Stimulated activated CD8-positive, alpha-beta memory T cell treated with anti-CD3 and anti-CD28 coated beads, Interleukin-15, amount 100 ng/mL, for 1 hour (primary cell): ENCODE measurements at regions not wholly inside any gene's neighbourhood (a gene's known extent, or its start where the extent isn't known, plus 50 kb on each side); places are given as distances from the start of the nearest gene placed in this dataset.
"Not testable (repeated sequence)": the region's sequence is repeated elsewhere in the genome, so short reads cannot be mapped to it uniquely, and the experiment has no call there.

Source experiments
- DNase-seq: peaks from one replicate; pipeline ENCODE4 v3.0.0-alpha.2; 2020; ENCODE audit warnings: low read depth

DNA sequence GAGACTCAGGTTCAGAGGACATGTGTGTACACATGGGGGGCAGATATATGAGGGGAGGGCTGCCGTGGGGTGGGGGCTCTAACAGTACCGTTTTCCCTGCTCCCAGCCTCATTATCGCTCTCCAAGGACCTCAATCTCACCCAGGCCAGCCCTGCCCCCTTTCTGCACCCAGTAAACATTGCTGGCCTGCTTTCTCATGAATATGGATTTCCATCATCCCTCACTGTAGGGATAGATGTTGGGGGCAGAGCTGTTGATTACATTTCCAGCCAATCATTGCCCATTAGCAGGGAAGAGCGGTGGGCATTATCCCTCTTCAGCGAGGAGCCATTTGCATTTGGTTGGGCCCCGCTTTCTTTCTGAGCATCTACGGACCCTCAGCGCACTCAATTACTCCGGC, 273.8 kb downstream of the RPS6KC1 start:
- DNase-seq, result no peak

DNA sequence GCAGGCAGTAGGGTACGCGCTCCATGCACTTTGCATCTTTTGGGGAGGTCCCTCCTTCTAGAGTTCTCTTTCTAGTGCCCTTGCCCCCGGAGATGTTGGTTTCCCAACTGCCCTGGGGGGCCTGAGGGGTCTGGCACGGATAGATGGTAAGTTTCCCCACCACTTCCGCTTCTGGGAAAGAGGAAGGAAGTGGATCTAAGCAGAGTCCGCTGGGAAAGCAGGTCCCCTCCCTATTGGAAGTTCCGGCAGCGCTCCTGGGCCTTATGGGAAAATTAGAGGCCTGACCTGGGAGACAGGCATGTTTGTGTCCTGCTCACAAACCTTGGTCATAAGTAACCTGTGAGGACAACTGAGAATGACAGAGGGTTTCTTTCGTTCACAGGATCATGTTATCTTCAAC, 274.4 kb downstream of the RPS6KC1 start:
- DNase-seq, result no peak

DNA sequence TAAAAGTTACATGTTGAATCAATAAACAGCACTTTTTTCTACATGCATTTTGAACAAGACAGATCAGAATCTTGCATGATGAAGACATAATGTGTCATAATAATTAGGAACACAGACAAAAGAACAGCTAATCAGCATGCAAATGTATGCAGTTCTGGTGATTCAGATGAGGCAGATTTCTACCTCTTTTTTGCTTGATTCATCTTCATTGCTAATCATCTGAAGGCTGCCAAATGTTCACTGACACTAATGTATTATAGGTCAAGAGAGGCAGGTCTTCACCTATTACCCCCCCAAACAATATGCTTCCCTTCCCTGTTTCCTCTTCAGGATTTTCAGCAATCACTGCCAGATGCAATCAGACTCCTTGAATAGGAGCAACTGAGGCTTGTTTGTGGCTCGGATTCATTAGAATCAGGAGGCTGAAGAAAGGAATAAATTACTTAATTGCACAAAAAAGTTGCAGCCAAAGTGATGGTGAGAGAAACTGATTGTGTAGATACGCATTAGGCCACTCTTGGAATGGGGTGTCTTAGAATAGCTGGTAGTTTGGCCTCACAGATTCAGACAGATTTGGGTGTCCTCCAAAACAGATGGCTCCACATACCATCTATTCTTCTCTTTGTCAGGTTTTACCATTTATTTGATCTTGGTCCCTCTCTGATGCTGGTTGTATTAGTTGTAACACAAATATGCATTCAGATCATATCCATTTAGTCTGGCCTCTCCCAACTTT, 275.4 kb downstream of the RPS6KC1 start:
- no peak for DNase-seq

DNA sequence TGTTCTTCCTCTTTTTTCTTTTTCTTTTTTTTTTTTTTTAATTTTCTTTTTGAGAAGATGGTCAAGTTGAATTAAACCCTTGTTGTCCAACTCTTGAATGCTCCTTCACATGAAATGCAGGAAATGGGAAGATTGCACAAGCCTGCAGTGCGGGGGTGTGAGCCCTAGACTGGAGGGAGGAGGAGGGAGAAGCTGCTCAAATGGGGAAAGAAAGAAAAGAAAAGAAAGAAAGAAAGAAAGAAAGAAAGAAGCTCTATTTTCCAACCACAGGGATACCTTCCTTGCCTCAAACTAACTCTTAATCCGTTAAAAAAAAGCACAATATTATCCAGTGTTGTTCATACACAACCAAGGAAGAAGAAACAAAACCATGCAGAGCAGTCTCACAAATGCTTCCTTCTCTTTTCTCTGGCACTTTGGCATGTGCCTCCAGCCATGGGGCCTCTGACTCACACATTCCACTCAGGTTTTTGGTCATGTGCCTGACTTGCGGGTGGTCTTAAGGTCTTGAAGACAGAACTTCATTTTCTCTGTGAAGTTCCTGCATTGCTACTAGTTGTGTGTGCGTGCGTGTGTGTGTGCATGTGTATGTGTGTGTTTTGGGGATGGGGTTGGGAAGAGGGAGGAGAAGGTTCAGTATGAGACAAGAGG, 276.1 kb downstream of the RPS6KC1 start:
- no peak for DNase-seq

DNA sequence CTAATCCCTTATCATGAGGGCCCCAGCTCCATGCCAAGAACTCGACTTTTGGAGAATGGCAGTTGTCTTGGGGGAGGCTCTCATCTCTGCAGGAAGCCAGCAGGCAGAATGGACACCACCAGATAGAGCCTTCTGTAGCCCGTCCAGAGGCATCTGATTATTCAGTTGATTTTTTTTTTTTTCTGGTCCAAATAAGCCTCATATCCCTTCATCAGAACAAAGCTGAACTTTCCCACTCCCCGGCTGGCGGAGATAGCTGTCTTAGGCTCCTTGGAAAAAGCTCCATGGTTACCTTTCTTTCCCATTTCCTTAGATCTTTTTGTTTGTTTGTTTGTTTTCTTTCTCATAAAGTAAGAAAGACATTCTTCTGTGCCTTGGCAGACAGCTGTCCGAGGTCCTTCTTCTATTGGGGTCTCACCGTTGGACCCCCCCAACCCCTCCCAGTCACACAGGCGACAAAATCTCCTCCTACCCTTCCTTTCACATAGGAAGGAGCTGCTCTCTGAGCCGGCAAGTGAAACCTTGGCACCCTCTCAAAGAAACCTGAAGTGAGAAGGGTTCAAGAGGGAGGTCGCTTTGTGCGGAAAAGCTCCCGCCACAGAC, 278.5 kb downstream of the RPS6KC1 start:
- DNase-seq, result no peak

DNA sequence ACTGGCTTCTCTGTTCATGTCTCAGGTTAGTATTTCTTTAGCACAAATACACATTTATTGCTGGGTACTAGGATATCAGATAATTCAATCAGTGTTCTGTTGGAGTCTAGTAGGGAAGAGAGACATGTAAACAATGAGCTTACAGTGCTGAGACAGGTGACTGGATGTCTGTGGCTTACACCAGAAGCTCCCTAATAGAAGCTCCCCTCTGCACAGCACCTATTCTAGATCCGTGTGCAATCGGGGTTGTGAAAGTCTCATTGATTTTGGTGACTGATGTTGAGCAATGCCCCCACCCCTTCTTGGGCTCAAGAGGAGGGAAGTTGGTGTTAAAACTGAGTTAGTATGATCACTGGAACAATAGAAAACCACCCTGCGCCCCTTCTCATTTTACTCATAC, 279.2 kb downstream of the RPS6KC1 start:
- no peak for DNase-seq

DNA sequence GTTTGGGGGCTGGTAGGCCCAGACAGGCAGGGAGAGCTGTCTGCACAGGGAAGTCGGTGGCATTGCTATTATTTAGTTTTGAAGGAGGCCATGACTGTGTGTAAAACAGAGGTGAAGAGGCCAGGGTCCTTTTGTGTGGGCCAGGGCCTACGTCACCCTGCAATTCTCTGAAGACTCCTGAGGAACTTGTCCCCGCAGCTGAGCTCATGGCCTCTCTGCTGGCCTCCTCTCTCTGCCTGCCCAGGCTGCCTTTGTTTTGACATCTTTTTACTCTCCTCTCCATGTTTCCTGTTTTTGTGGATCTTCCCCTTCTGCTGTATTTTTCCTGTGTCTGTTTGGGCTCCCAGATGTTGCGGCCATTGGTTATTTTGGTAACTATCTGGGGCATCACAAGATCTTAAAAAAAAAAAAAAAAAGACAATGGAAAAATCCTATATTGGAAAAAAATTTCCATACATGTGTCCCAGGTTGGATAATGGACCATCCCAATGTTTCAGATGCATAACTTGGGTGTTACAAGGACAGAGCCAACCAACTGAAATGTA, 280.7 kb downstream of the RPS6KC1 start:
- DNase-seq, result no peak

DNA sequence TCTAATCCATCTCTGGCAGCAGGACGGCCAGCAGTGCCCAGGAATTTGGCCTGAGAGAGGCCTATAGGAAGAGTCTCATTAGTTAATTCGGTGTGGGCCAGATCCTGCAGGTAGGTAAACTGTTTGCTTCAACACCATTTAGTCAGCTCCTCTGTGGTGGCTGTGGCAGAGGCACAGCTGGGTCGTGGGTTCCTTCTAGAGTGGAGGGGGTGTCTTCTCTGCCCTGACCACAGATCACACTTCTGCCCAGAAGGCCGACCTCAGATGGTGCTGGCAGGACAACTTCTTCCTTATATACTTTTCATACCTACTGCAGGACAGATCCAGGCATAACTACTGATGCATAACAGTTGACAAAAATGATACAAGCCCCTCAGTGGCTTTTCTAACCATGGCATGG, 281.4 kb downstream of the RPS6KC1 start:
- DNase-seq, result no peak

DNA sequence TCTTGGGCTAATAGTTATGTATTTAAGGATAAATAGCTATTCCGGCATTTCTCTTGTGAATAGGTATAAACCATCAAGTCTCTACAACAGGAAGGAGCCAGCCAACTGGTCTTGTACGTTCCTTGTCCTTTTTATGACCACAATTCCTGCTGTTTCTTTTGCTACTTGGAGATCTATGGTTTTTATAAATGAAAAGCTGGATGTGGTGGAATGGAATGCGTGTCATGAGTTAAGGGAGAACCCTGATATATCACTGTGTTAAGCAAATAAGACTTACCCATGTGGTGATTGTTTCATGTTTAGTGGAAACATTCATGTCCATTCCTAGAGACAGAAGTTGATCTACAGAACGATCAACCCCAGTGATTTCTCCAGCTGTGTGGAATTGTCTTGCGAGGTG, 282.1 kb downstream of the RPS6KC1 start:
- no peak for DNase-seq

DNA sequence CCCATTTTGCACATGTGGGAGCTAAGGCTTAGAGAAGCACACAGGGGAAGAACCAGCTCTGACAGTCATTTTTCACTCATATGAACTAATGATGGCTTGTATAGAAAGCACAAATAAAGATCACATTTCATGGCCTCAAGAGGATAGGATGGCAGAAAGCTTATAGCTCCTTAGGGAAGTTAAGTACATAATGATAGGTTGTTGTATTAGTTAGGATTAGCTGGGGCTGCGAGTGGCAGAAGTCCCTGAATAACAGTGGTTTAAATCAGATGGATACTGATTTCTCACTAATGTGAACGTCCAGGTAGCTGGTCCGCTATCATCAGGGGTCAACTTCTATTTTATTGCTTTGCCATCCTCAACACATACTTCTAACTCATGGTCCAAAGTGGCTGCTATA, 284.0 kb downstream of the RPS6KC1 start:
- no peak for DNase-seq

DNA sequence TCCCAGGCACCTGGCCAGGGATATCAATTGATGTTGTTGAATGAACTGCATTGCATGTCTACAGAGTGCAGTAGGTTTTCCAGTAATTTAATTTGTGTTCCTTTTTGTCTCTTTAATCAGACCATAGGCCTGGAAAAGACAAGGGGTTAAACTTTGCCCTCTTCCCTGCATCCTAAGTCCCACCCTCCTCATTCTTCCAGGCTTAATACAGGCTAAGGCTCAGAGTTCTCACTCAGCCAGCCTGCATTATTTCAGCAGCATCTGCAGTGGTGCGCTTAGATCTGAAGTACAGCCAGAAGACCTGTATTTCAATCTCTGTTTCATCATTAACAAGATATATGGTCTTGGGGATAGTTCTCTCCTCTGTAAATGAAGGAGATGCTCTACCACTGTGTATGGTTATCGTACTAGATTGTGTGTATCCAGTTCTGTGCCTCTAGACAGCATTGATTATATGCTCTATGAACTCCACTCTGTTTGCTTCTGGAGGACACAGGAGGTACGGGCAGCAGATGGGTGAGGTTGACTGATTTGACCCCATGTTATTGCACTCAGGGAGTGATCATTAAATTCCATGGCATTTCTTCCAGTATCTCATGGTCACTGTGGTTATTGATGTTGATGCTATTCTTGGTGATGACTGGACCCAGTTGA, 286.1 kb downstream of the RPS6KC1 start:
- no peak for DNase-seq

DNA sequence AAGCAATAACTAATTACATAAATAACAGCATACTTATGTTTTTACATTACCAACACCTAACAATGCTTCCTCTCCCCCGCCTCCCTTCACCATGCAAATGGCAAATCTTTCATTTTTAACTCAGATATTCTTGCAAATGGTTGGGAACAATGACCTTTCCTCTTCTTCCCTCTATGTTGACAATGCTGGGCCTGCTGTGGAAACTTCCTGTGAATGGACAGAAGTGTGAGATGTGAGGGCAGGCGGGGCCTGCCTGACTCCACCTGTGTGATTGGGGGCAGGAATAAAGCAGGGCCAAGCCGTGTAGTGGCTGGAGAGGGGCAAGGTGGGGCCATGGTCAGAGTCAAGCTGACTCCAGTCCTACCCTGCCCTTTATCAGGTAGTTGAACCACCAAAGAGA, 289.6 kb downstream of the RPS6KC1 start:
- no peak for DNase-seq

DNA sequence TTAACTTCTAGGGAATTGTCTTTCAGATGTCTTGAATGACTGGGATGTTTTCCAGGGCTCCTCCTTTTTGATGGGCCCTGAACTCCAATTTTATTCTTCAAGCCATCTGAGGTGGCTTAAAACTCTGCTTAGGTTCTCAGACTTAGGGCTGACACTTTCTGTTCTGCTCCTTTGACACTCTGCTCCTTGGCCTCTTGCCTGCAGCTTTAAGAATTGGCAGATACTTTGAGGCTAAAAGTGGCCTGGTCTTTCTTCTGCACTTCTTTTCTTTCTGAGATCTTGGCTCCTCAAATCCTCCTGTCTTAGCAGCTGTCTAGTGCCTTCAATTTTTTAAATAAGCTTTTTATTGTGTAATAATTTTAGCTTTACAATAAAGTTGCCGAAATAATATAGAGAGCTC, 294.6 kb downstream of the RPS6KC1 start:
- DNase-seq, result no peak

DNA sequence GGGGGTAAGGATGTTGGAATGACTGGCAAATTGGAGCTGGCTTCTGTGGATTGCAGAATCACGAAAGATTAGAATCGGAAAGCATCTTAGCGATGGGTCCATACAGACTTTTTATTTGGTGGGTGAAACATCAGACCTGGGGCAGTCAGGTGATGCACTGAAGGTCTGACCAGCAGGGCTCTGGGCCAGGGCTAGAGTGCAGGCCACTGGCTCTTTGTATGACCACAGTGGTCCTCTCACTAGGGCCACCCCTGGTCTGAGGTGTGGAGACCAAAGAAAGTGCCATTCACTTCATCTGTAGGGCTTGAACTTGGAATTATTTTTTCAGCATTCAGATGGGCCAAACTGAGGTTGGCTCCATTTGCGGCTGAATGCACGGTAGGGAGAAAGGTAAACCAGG, 306.4 kb downstream of the RPS6KC1 start:
- DNase-seq, result no peak

DNA sequence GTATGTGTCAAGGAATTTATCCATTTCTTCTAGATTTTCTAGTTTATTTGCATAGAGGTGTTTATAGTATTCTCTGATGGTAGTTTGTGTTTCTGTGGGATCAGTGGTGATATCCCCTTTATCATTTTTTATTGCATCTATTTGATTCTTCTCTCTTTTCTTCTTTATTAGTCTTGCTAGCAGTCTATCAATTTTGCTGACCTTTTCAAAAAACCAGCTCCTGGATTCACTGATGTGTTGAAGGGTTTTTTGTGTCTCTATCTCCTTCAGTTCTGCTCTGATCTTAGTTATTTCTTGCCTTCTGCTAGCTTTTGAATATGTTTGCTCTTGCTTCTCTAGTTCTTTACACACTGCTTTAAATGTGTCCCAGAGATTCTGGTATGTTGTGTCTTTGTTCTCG, 307.3 kb downstream of the RPS6KC1 start:
- DNase-seq, result not testable (repeated sequence)

DNA sequence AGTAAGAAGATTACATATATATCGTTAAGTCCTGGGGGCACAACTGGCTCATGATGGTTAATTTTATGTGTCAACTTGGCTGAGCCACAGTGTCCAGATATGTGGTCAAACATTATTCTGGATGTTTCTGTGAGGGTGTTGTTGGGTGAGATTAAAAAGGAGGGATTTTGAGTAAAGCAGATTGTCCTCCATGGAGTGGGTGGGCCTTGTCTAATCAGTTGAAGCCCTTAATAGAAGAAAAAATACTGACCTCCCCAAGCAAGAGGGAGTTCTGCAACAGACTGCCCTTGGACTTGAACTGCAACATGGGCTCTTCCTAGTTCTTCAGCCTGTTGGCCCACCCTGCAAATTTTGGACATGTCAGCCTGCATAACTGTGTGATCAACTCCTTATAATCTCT, 311.6 kb downstream of the RPS6KC1 start:
- no peak for DNase-seq

DNA sequence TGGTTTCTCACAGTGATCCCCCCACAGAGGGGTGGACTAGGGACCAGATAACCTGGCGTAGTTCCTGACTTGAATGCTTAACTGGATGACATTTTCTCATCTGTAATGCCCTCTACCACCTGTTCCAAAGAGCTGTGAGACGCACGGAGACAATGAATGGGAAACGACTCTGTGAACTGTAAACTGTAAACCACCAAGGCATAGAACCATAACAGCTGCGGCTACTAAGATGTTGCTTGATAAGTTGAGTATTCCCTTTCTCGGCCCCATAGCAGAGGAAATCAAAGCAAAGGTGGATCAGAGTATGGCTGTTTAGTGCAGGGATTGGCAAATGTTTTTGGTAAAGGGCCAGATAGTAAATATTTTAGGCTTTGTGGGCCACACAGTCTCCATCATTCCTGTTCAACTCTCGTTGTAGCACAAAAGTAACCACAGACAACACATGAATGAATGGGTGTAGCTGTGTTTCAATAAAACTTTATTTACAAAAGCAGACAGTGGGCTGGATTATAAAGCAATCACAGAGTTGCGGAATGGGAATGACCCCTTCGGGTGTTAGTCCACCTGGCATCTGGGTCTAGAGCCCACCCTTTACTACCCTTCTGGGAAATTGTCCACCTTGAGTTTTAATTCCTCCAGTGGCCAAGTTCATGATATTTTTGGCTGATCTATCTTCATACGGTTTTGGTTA, 315.2 kb downstream of the RPS6KC1 start:
- no peak for DNase-seq

DNA sequence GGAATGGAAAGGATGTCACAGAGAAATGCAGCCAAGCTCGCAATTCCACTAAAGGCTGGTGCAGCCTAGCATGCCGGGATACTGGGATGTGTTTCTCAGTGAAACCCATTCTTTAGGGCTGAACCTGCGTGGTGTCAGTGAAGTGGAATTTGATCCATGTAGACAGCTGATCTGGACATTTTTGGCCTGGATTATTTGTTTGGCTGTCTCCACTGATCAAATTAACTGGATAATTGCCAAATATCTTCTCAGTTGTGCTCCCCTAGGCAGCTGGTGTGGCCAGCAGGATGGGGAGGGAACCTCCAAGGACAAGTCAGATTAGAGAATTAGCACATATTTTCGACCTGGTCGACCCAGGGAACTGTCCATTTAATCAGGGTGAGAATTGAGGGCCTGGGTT, 318.4 kb downstream of the RPS6KC1 start:
- no peak for DNase-seq

DNA sequence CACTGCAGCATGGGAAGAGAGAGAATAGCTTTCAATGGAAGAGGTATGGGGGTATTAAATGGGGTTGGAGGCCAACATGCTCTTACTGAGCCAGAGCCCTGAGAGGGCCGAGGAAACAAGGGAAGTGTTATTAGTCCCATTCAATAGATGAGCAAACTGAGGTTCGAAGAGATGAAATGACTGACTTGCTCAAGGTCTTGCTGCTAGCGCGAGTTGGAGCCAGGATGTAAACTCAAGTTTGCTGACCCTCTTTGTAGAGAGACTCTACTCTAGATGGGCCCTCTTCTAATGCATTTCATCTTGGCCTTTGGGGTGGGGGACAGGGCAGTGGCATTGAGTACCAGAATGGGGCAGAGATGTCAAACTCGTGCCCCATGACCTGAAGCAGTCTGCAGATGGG, 319.5 kb downstream of the RPS6KC1 start:
- DNase-seq, result no peak

DNA sequence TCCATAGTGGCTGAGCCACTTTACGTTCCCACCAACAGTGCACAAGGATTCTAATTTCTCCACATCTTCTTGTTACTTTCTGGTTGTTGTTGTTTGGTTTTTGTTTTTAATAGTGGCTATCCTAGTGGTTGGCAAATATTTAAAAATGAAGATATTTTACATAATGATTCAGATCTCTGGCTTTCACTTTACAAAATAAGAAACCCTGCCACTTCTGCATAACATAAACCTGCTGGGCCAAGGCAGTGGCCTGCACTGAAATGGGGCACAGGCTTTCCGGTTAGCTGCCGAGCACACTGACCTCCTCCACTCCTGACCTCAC, 320.4 kb downstream of the RPS6KC1 start:
- no peak for DNase-seq

DNA sequence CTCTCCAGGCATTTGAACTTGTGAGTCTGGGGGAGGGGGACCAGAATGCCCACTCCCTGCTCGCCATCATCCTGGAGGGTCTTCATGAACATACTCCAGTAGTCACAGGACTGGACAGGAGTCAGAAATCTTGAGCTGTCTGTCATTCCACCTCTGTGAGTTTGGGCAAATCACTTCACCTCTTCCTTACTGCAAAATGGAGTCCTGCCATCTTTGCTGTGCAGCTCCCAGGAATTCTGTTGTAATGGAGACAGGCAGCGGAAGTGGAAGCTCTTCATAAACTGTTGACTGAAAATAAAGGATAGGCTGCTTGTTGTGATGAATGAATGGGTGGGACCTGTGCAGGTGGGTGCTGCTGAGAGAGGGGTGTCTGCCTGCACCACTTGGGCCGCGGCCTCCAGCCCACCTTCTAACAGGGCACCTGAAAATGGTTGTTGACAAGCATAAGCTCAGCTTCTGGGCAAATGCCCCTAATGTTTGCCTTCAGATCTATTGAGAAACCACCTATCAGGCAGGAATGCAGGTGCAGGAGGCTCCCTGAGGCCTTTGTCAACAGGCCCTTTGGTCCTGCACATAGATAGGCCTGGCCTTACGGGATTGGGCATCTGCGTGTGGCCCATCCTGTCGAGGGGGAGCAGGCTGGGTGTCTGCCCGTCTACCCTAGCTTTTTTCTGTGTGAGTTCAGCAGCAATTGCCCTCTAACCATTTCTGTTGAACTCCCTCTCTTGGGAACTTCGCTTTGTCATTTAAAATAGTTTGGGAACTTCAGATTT, 321.0 kb downstream of the RPS6KC1 start:
- no peak for DNase-seq

DNA sequence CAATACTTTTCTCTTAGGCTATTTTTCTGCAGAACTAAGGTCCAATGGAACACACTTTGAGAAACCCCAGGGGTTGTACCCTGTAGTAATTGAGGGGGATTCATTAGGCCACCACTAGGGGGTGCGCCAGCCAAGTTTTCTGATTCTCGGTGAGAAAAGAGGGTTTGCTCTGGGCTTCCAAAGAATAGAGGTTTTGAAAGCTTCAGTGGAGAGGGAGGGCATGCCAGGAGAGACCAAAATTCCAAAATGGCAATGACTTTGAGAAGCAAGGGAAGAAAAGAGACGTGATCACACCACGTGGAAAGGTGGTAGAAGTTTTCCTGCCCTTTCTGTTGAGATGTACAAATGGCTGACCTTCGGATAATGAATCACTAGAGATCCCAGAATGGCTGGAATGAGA, 323.3 kb downstream of the RPS6KC1 start:
- DNase-seq, result peak; percentile 30
